T-cell (primary cell): ENCODE measurements at regions not wholly inside any gene's neighbourhood (a gene's known extent, or its start where the extent isn't known, plus 50 kb on each side); places are given as distances from the start of the nearest gene placed in this dataset.

Experiments
- ATAC-seq, 4 experiments: fragments of 200-7000 bp in 3 of 4; fragments of 150-1000 bp in 1 of 4; cut with Tn5 transposase; replicated peaks in 1 of 4; 1 replicate in 3 of 4; 2 replicates in 1 of 4; pipeline ENCODE4 v1.10.0; 2021; ENCODE audit warnings: moderate library complexity in 3 of 4, mild to moderate bottlenecking in 2 of 4, moderate number of reproducible peaks in 1 of 4
- CTCF ChIA-PET, 2 donors: fragments of 300-600 bp; sonication (Branson Sonifier 250); formaldehyde crosslinking; loops; one replicate each; lab custom pipeline; 2022; ENCODE audit warnings: antibody characterized with exemption in 2 of 2; lab: Charles Lee
- POLR2A ChIA-PET, 2 donors: fragments of 300-600 bp; sonication (Branson Sonifier 250); formaldehyde crosslinking; loops; one replicate each; lab custom pipeline; 2022; ENCODE audit warnings: antibody characterized with exemption in 2 of 2; lab: Charles Lee
- DNase-seq, 35 experiments: peaks; one replicate each; pipeline versions ENCODE4 v3.0.0 to v3.0.0-alpha.2; 2013 to 2023
- H3K27ac ChIP-seq: one replicate; pipeline ENCODE4 v1.5.1; 2013; ENCODE audit warnings: low read length
- H3K27me3 ChIP-seq, 2 experiments: replicated peaks in 1 of 2; 1 replicate in 1 of 2; 2 replicates in 1 of 2; pipeline versions ENCODE4 v1.6.1 to v1.7.0; 2013; ENCODE audit warnings: low read length in 1 of 2, mixed read lengths in 1 of 2; ENCODE audit not compliant: control insufficient read depth in 2 of 2, insufficient read depth in 2 of 2; ENCODE audit errors: extremely low read depth in 1 of 2
- H3K36me3 ChIP-seq, 2 donors: 1 replicate in 1 of 2; 2 replicates in 1 of 2; pipeline versions ENCODE4 v1.6.1 to v1.7.0; 2013; ENCODE audit warnings: low read length in 1 of 2; ENCODE audit not compliant: control insufficient read depth in 2 of 2, insufficient read depth in 1 of 2; ENCODE audit errors: extremely low read depth in 1 of 2
- H3K4me1 ChIP-seq, 2 experiments: 1 replicate in 1 of 2; 2 replicates in 1 of 2; pipeline versions ENCODE4 v1.6.1 to v1.7.0; 2013; ENCODE audit warnings: low read length in 2 of 2, mixed read lengths in 1 of 2; ENCODE audit not compliant: insufficient read depth in 2 of 2, control insufficient read depth in 1 of 2; ENCODE audit errors: extremely low read depth in 1 of 2
- H3K4me3 ChIP-seq, 2 donors: 1 replicate in 1 of 2; 2 replicates in 1 of 2; pipeline versions ENCODE4 v1.5.1 to v1.7.0; 2013; ENCODE audit warnings: mild to moderate bottlenecking in 2 of 2, low read length in 1 of 2, moderate library complexity in 1 of 2; ENCODE audit not compliant: control insufficient read depth in 1 of 2; ENCODE audit errors: extremely low read depth in 1 of 2
- H3K9me3 ChIP-seq: 2 replicates; pipeline ENCODE4 v1.7.0; 2013
- H3K27ac Mint-ChIP-seq, 2 donors: one replicate each; pipeline ENCODE4 v1.8.0; 2020 to 2021; ENCODE audit warnings: mild to moderate bottlenecking in 2 of 2, mixed read lengths in 2 of 2
- H3K27me3 Mint-ChIP-seq, 2 donors: one replicate each; pipeline ENCODE4 v1.8.0; 2021 to 2022; ENCODE audit warnings: mixed read lengths in 2 of 2
- H3K36me3 Mint-ChIP-seq: one replicate; pipeline ENCODE4 v1.8.0; 2021; ENCODE audit warnings: mixed read lengths
- H3K4me1 Mint-ChIP-seq, 3 donors: one replicate each; pipeline ENCODE4 v1.8.0; 2020 to 2022; ENCODE audit warnings: mixed read lengths in 3 of 3, mild to moderate bottlenecking in 1 of 3
- H3K4me3 Mint-ChIP-seq, 3 donors: one replicate each; pipeline ENCODE4 v1.8.0; 2020 to 2022; ENCODE audit warnings: mild to moderate bottlenecking in 3 of 3, mixed read lengths in 3 of 3, moderate library complexity in 3 of 3
- H3K9me3 Mint-ChIP-seq, 3 donors: one replicate each; pipeline ENCODE4 v1.8.0; 2020 to 2022; ENCODE audit warnings: mixed read lengths in 3 of 3
- WGBS: methylation state at CpG from one replicate; pipeline ENCODE4 v1.1.5; 2013; ENCODE audit warnings: missing lambda C conversion rate; ENCODE audit not compliant: insufficient coverage; 5-methylcytosine and 5-hydroxymethylcytosine counted together

GRCh38 chr17:63347475-63347874 lies 98.6 kb downstream of the CYB561 start:
- POLR2A ChIA-PET = no interaction called here
- H3K36me3 ChIP-seq = no peaks in the 10 kb centered on the region
- Mint-ChIP-seq H3K4me1 (no peaks in the 10 kb centered on the region), H3K4me3 (no peak overlapping the region), H3K9me3 (no peaks in the 10 kb centered on the region), H3K27me3 (no peaks in the 10 kb centered on the region), H3K27ac (no peak overlapping the region), H3K36me3 (peaks cover 24% of the 10 kb centered on the region)
- H3K4me1 ChIP-seq = no peaks in the 10 kb centered on the region
- WGBS = no CpG with 5 or more reads among the region's 2 CpGs
- H3K9me3 ChIP-seq = no peaks in the 10 kb centered on the region
- no peaks in the 10 kb centered on the region for H3K27me3 ChIP-seq
- no peak for DNase-seq
- no peak overlapping the region for H3K4me3 ChIP-seq
- CTCF ChIA-PET = no interaction called here
- ATAC-seq = no peak
- no peak overlapping the region for H3K27ac ChIP-seq

DNA sequence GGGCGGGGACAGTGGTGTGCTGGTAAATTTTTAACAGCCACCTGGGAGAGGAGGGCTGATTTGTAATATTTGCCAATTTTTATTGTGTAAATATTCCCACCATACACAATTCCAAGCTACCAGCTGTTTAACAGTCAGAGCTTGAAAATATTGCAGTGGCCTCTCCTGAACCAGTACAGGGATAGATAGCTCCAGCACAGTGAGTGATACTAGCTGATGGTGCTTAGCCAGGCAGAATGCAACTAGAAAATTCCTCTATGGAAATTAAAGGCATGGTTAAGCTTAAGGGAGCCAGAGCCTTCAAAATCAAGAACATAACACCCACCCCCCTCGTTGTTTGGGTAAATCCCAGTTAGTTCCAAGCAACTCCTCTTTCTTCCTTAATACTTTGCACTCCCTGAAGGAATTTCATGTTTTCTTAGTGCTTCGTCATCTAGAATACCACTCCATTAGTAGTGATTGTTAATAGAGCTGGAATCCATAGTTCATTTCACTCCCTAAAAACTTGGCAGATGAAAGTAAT lies 96.6 kb downstream of the CYB561 start:
- Histone ChIP-seq H3K4me3 (no peak overlapping the region), H3K9me3 (no peaks in the 10 kb centered on the region), H3K36me3 (peaks cover 0 to under 1% of the 10 kb centered on the region in 2 donors), H3K4me1 (no peaks in the 10 kb centered on the region), H3K27ac (no peak overlapping the region), H3K27me3 (no peaks in the 10 kb centered on the region)
- Mint-ChIP-seq H3K36me3 (peaks cover 26% of the 10 kb centered on the region), H3K27ac (no peak overlapping the region), H3K27me3 (no peaks in the 10 kb centered on the region), H3K4me3 (no peak overlapping the region), H3K4me1 (no peaks in the 10 kb centered on the region), H3K9me3 (no peaks in the 10 kb centered on the region)
- DNase-seq (no peak), ATAC-seq (no peak)
- POLR2A ChIA-PET = interaction anchor here in 1 of 2 donors (0.6 kb wide), 1 partner anchor 23 kb away, joined by 4 read pairs; no protein-coding TSS in a partner anchor
- WGBS = no CpG with 5 or more reads among the region's 3 CpGs
- CTCF ChIA-PET = no interaction called here

GRCh38 chr17:63350364-63350763 lies 95.7 kb downstream of the CYB561 start:
- Histone ChIP-seq H3K4me3 (no peak overlapping the region), H3K9me3 (no peaks in the 10 kb centered on the region), H3K27ac (no peak overlapping the region), H3K27me3 (no peaks in the 10 kb centered on the region), H3K4me1 (no peaks in the 10 kb centered on the region), H3K36me3 (peaks cover 0 to 4% of the 10 kb centered on the region in 2 donors)
- Mint-ChIP-seq H3K4me3 (no peak overlapping the region), H3K27me3 (no peaks in the 10 kb centered on the region), H3K27ac (no peak overlapping the region), H3K4me1 (no peaks in the 10 kb centered on the region), H3K9me3 (no peaks in the 10 kb centered on the region), H3K36me3 (peaks cover 20% of the 10 kb centered on the region)
- ChIA-PET CTCF (no interaction called here), POLR2A (interaction anchor here in 1 of 2 donors (0.6 kb wide), 1 partner anchor 24 kb away, joined by 4 read pairs; no protein-coding TSS in a partner anchor)
- no peak for DNase-seq
- no peak for ATAC-seq
- WGBS = 100% methylated on average over 4 of the region's 4 CpGs

- Mint-ChIP-seq H3K27me3 (no peaks in the 10 kb centered on the region), H3K27ac (no peak overlapping the region), H3K9me3 (no peaks in the 10 kb centered on the region), H3K4me3 (no peak overlapping the region), H3K36me3 (peaks cover 17% of the 10 kb centered on the region), H3K4me1 (no peaks in the 10 kb centered on the region)
- Histone ChIP-seq H3K27me3 (no peaks in the 10 kb centered on the region), H3K27ac (no peak overlapping the region), H3K9me3 (no peaks in the 10 kb centered on the region), H3K36me3 (peaks cover 0 to 4% of the 10 kb centered on the region in 2 donors), H3K4me3 (no peak overlapping the region), H3K4me1 (no peaks in the 10 kb centered on the region)
- no peak for ATAC-seq
- CTCF ChIA-PET = no interaction called here
- WGBS = no CpG with 5 or more reads among the region's 4 CpGs
- no peak for DNase-seq
- POLR2A ChIA-PET = no interaction called here
Measured at GRCh38 chr17:63354256-63354655, 91.8 kb downstream of the CYB561 start.

- no peak for ATAC-seq
- POLR2A ChIA-PET = no interaction called here
- peaks cover 27% of the 10 kb centered on the region for H3K36me3 Mint-ChIP-seq
- H3K27me3 Mint-ChIP-seq = no peaks in the 10 kb centered on the region
- Histone ChIP-seq H3K4me1 (no peaks in the 10 kb centered on the region), H3K36me3 (peaks cover 0 to 4% of the 10 kb centered on the region in 2 donors), H3K9me3 (no peaks in the 10 kb centered on the region), H3K27ac (no peak overlapping the region), H3K27me3 (no peaks in the 10 kb centered on the region), H3K4me3 (no peak overlapping the region)
- CTCF ChIA-PET = interaction anchor here in 1 of 2 donors (0.5 kb wide), 1 partner anchor 942 kb away, joined by 3 read pairs; no protein-coding TSS in a partner anchor
- no peaks in the 10 kb centered on the region for H3K9me3 Mint-ChIP-seq
- no peaks in the 10 kb centered on the region for H3K4me1 Mint-ChIP-seq
- no peak for DNase-seq
- H3K4me3 Mint-ChIP-seq = no peak overlapping the region
- no peak overlapping the region for H3K27ac Mint-ChIP-seq
- WGBS = 50% methylated on average over 1 of the region's 1 CpG
Measured at GRCh38 chr17:63356337-63356757, 89.8 kb downstream of the CYB561 start.

GRCh38 chr17:63358111-63358839 lies 87.8 kb downstream of the CYB561 start:
- Histone ChIP-seq H3K4me1 (no peaks in the 10 kb centered on the region), H3K27me3 (no peaks in the 10 kb centered on the region), H3K9me3 (no peaks in the 10 kb centered on the region), H3K36me3 (peaks cover 0 to 4% of the 10 kb centered on the region in 2 donors), H3K4me3 (no peak overlapping the region), H3K27ac (no peak overlapping the region)
- POLR2A ChIA-PET = no interaction called here
- CTCF ChIA-PET = no interaction called here
- H3K27ac Mint-ChIP-seq = no peak overlapping the region
- DNase-seq (no peak), ATAC-seq (no peak)
- H3K9me3 Mint-ChIP-seq = no peaks in the 10 kb centered on the region
- 86% methylated on average over 2 of the region's 6 CpGs for WGBS
- H3K4me1 Mint-ChIP-seq = no peaks in the 10 kb centered on the region
- H3K4me3 Mint-ChIP-seq = no peak overlapping the region
- peaks cover 20% of the 10 kb centered on the region for H3K36me3 Mint-ChIP-seq
- no peaks in the 10 kb centered on the region for H3K27me3 Mint-ChIP-seq
